Left cardiac atrium (tissue), 4 donors: ENCODE measurements at regions not wholly inside any gene's neighbourhood (a gene's known extent, or its start where the extent isn't known, plus 50 kb on each side); places are given as distances from the start of the nearest gene placed in this dataset.

ENCODE experiments used
- ATAC-seq, 2 donors: fragments of 200-7000 bp; cut with Tn5 transposase; one replicate each; pipeline ENCODE4 v1.9.1; 2020; ENCODE audit warnings: mild to moderate bottlenecking in 2 of 2, moderate library complexity in 2 of 2
- DNase-seq: peaks from one replicate; pipeline ENCODE4 v3.0.0-alpha.2; 2020
- intact Hi-C, 2 donors: fragments of 100-400 bp; cut with DNase I; formaldehyde crosslinking; loops; one replicate each; pipeline versions ENCODE4 v1.14.1 to v1.15.1; 2022 to 2023
- donor health status: DM: no; HTN: yes; CAD: no.
- donor health status: DM: no; HTN: yes; CAD: no; lungs with severe emphysema.
- donor health status: DM: yes; HTN: yes; CAD: no.
- donor health status: Dilated cardiomyopathy.

DNA sequence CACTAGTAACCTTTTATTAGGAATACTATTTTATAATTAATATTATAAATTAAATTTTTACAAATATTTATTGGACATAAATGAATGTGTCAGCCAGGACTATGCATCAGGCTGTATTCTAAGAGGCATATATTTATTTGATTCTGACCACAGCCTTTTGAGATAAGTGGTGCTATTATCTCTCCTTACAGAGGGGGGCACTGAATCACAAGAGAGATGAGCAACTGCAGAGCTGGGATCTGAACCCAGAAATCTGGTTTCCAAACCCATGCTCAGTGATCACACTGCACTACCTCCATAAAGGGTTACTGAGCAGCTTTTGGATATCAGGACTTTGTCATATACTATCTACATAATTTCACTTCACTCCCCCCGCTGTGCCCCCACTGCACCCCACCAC is 322.0 kb downstream of the TMA16 start:
- intact Hi-C loops, result no loop called here
- DNase-seq, result no peak
- no peak for ATAC-seq

DNA sequence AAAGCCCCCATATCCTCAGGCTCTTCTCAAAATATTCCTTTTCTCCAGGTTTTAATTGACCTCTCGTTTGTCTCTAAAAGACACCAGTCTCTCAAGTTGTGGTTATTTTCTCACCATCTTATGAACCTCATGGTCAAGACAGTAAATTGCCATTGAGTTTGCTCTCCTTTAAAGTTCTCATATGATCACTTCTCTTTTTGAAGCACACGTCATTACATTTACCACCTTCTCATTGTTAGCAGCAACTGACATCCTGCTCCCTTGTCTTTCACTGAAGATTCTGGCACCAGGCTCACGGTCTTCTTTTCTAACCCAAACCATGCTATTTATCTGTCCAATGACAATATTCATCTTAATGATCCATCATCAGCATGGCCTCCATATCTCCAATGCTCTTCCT is 324.2 kb downstream of the TMA16 start:
- ATAC-seq (no peak), DNase-seq (no peak)

DNA sequence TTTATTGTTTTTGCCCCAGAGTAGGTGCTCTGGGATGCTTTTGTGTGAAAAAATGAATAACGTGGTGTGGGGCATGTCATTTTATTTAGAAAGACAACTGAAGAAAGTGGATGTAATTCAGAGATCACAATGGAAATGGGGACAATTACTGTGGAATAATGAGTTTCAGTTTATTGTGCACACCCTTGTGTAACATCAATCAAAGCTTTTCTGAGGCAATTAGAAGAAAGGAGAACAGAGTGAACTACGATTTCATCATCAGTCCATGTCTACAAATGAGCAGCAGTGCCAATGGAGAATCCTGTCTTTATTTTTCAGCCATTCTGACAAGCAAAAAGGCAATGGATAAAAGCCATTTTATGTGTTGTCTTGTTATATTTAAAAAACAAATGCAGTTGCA is 339.2 kb downstream of the TMA16 start:
- DNase-seq, result no peak
- intact Hi-C loops, result no loop called here
- ATAC-seq, result no peak

More for the DNA sequence above, 324.2 kb downstream of the TMA16 start:
- intact Hi-C loops, result no loop called here

DNA sequence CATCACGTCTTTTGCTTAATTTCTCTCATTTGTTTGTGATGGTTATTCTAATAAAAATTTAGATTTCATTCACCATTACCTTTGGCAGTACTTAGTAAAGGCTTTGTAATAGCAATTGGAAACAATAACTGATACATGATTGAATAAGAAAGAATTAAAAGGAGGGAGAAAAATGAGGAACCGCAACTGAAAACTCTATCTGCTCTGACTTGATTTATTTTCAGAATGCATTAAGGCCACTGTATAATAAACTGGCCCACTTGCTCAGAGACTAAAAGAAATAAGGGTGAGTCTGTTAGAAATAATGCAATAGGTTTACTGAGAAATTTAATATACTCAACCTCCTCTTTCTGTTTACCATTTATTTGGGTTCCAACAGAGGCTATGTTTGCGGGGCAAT is 351.5 kb downstream of the TMA16 start:
- intact Hi-C loops, result no loop called here
- no peak for ATAC-seq
- DNase-seq, result no peak

DNA sequence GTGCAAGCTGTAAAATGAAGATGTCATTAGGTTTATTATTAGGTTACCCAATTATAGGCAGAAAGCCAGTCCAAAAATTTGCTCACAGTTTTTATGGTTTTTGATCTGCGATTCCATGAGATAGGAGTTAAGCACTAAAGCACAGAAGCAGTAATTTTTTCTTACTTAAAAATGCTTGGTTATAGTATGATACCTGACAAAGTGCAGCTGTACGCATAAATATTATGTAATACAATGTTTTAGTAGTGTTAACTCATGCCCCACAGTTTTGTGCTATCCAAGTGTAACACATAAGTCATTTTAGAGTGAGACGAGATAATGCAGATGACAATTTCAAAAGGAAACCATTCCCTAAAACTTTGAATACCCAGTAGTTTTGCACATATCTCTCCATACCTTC is 357.8 kb downstream of the TMA16 start:
- intact Hi-C loops, result no loop called here
- DNase-seq (no peak), ATAC-seq (no peak)

DNA sequence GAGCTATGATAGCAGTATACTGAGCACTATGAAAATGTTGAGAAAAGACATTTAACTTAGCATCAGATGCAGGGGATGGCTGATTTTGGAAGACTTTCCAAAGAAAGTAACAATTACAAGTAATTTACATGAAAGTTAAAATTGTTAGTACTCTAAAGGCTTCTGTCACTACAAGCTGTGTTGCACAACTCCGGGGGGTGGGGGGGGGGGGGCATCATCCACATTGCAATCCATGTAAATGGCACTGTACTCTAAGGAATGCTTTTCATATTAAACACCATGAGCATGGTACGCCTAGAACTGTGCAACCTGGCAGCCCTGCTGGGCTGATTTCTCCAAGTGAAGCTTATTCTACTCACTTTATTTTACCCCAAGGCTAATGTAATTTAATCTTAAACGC is 363.4 kb downstream of the TMA16 start:
- DNase-seq (no peak), ATAC-seq (no peak)
- intact Hi-C loops, result no loop called here

DNA sequence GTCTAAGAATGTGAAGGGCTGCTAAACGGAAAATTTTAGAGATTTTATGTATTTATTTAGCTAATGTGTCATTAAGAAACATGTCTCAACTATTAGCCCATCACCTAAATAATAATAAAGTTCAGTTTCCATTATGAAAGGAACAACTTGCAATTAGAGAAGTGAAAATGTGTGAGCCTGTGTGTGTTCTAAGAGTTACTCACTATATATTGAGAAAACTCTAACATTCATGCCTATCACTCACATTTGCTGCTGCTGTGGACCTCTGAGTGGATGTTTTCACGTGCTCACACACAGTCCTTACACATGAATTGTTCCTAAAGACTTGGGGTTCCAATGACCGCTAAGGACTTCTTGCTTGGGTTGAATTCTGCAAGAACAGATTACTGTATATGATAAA is 364.0 kb downstream of the TMA16 start:
- DNase-seq (no peak), ATAC-seq (no peak)
- intact Hi-C loops, result no loop called here

DNA sequence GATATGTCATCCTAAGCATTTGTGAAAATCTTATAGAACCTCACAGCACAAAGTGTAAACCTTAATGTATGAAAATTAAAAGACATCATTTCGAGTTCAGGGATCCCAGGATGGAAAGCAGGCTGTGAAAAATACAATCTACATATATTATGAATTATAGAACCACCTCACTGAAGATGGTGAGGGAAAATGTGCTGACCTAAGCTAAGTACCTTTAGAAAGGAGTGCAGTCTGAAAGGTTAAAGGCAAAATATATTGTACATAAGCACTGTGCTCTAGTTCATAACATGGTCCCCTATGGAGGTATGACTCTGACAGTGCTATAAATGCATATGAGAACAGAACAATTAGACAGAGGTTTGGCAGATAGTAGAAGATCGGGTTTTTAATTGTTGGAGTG is 368.6 kb downstream of the TMA16 start:
- intact Hi-C loops, result no loop called here
- ATAC-seq, result no peak

DNA sequence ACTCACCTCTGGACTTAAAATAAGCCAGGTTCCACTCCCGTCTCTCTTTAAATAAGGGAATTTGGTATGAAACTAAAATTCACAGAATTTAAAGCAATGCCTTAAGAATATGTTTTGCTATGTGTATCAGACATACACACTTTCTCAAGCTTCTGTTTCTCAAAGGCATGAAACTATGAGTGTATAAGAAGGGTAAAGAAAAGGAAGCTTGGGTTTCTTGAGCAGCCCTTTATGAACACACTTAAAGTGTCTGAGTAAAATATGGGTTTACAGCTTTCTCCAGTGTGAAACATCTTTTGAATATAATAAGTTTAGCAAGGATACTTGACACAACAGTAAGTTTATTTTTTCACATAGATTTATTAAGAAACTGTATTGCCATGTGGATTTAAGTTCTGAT is 370.5 kb downstream of the TMA16 start:
- no peak for DNase-seq
- no peak for ATAC-seq
- intact Hi-C loops, result no loop called here

More for the DNA sequence above, 368.6 kb downstream of the TMA16 start:
- DNase-seq, result no peak

DNA sequence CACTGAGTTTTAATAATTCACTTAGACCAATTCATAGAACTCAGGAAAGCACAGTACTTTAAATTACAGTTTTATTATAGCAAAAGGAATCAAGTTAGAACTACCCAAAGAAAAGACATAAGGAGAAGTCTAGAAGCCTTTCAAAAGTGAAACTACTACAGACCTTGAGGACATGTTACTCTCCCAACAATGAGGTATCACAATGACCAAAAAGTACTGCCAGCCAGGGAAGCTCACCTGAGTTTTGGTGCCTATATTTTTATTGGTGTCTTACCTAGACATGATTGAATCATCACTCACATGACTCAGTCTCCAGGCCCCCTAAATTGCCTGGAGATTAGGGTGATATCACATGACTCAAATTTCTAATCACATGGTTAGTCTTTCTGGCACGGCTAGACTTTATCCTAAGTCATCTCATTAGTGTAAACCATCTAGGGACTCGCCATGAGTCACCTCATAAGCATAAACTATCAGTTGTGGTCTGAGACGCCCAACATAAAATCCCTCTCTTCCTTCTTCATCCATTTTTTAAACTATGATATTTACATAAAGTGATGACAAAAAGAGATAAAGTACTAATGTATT is 372.3 kb downstream of the TMA16 start:
- no peak for ATAC-seq
- intact Hi-C loops, result no loop called here
- no peak for DNase-seq

DNA sequence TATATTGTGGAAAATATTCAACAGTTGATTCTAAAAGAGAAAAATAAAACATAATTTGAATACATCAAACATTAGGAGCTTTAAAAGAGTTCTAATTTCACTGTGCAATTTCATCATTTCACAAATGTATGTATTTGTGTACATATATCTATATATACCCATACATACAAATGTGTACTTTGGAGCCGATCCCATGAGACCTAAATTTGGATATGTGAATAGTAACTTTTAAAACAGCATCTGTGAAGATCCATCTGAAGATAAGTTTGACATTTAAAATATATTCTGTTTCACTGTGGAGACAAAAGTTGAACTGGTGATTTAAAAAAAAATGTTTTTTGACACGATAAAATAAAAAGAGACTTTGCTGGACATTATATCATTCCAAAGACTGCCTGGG is 374.0 kb downstream of the TMA16 start:
- intact Hi-C loops, result no loop called here
- ATAC-seq (no peak), DNase-seq (no peak)

DNA sequence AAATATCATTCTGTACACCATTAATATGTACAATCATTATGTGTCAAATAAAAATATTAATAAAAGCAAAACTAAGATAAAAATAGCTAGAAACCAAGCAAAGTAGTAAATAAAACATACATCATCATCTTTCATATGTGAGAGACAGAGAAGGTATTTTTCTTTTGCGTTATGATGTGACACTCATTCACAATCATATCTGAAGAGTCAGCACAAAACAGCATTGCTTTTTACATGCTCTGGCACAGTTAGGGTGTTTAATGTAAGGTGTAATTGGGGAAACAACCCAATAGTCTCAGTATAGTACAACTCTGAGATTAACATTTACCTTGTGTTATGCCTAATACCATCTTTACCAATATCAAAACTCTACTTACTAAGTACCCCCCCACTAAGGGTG is 376.6 kb downstream of the TMA16 start:
- DNase-seq (no peak), ATAC-seq (no peak)
- intact Hi-C loops, result no loop called here

DNA sequence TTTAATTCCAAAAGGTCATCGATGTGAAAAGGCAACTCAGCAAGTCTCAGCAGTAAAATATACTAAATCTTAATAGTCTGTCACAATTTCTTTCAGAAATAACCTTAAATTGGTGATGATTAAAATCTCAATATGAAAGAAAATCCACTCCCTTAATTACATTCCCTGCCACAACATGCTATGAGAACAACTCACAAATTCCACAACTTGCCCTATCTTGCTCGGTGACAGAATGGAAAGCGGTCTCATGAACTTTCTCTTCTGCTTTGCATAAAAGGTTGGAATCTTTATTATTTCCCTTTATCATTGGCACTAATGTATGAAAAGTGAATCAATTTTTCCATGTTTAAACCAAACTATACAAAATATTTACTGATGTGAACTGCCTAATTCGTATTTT is 380.8 kb downstream of the TMA16 start:
- DNase-seq (no peak), ATAC-seq (no peak)
- intact Hi-C loops, result no loop called here

DNA sequence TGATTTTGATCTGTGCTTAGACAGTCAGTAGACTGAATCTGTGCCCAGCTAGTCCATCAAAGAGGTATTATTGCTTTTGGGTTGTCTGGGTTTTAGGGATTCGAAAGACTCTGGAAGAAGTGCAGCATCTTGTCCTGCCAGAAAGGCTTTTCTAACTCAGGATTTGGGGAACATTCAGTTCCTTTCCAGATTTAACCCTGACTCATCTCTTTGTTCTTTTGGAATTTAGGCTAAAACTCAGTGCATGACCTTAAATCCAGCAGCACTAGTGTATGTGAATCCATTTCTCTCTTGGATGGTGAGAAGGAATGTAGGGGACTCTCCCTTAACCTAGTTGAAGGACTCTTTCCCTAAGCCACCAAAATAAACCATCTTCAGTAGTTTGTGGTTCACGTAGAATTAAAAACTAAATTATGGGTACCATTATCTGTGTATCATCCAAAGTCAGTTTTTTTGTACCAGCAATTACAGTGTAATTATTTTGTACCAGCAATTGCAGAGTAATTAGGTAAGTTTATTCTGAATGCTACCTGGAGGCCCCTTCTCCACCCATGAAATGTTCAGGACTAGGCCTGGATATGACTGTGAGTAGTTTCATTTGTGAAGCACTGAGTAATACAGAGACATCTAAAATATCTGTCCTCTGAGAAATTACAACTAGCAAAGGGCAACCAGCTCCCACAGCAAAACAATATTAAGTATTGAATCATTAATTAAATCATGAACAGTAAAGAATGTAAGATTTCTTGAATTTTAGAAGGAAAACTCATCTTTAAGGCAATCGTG is 384.0 kb downstream of the TMA16 start:
- DNase-seq (no peak), ATAC-seq (no peak)
- intact Hi-C loops, result no loop called here

DNA sequence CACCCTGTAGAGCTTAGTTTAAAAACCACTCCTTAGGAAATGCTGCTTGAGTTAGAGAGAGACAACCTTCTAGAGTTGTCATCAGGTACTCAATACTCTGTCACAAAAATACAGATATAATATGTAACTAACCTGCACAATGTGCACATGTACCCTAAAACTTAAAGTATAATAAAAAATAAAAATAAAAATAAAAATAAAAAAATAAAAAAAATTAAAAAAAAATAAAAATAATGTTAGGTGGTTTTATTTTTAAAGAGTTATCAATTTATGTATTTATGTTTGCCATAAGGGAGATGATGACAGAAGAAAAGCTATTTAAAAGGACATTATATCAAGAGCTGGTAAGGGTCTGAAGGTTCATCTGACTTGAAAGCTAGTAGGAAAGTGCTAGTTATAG is 397.9 kb downstream of the TMA16 start:
- ATAC-seq (no peak), DNase-seq (no peak)
- intact Hi-C loops, result no loop called here

DNA sequence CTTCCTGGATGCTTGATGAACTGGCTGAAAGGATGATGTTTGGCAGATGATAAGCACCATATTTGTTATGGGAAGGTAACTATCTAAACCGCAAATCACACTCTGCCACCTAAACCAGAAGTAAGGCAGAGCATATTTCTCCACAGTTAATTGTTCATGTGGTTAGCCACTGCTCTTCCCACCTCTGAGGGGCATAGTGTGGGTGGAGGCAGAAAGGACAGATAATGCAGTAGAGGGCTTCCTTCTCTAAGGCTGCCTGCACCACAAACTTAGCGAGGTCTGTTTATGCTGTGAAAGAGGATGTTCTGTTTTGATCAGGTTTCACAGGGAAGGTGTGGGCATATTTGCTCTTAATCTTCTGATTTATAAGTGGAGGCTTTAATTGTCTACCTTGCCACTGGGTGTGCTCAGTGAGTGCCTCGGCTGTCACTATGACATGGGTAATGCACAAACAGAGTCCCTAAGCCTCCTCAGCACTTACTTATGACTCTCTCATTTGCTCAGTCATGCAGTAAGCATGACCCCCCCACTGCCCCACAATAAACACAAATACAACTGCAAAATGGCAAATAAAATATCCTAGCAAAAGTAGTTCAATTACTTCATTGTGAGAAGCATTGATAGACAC is 401.0 kb downstream of the TMA16 start:
- intact Hi-C loops, result no loop called here
- no peak for DNase-seq

DNA sequence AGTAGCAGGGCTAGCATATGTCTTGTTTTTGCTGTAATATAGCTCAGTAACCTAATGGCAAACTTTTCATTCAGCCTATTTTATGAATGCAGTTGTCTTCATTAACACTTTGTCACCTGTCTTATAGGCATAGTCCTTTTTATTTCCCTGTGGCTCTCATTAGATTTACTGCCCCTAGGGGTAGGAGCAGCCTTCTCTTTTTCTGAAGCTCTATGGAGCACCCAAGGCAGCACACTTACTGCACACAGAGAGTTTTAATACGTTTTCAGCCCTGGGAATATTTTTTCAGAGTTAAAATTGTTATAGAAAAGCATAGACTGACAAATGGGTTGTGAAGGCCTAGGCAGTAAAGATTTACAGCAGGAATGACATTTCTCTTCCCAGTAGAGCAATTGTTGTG is 406.8 kb downstream of the TMA16 start:
- ATAC-seq (no peak), DNase-seq (no peak)
- intact Hi-C loops, result no loop called here

More for the DNA sequence above, 401.0 kb downstream of the TMA16 start:
- ATAC-seq, result no peak

DNA sequence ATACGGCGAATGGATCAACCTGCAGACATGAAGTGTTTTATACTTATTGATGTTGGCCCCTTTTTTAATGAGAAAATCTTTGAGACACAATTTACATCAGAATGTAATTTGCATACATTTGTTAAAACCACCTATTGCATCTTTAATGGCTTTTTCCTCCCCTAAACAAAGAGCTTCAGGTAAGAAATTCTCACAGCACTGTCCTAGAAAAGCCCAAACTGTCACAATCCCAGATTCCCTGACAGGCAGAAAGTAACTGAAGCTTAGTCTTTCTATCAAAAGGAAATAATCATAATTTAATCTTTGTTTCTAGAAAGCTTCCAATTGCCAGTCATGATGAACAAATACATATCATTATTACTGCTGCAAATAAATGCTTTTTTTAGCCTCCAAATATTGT is 407.9 kb downstream of the TMA16 start:
- intact Hi-C loops, result no loop called here
- ATAC-seq, result no peak
- no peak for DNase-seq

DNA sequence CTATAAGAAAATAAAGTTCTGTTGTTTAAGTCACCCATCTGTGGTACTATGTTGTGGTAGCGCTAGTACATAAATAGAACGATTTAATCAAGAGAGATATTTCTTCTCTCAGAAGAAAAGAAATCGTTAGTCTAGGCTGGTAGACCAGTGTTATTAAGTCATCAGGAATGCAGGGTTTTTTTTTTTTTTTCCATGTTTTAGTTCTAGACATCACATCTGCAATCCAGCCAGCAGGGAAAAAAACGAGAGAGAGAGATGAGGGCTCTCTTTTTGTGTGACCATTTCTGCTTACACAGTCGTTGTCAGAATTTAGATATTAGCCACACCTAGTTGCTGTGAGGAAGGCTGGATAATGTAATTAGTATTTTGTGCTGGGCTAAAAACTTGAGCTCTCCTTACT is 417.4 kb downstream of the TMA16 start:
- DNase-seq (no peak), ATAC-seq (no peak)
- intact Hi-C loops, result no loop called here

DNA sequence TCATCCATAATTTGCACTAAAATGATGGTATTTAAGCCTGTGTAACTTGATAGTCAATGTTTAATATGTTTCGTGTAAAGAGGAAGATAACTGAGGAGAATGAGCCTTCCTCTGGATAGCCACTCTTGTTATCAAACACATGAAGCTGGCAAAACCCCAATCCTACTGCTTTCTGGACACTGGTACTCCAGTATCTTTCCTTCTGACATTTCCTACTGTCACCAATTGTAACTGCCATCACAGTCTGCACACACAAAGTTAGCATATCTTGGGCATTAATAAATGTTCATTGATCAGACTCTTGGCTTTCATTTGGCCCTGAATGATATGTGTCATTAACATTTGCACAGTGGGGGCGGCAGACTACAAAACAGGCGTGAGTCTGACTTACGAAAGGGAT is 419.1 kb downstream of the TMA16 start:
- intact Hi-C loops, result no loop called here
- ATAC-seq (no peak), DNase-seq (no peak)

DNA sequence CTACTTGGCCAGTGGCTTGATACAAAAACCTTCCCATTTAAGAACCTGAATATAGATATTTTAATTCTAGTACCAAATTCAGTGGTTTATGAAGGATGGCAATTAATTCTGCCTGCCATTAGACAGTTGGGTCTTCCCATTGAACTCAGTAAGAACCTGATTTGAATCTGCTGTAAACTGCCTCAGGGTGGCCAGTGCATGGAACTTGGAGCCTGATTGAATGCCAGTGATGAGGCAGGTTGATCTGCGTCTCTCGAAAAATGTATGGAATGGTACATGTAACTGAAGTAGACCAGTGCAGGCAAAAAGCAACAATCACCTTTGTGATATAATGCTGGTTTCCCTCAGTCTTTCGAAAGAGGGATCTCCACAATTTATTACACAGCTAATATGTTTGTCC is 421.4 kb downstream of the TMA16 start:
- no peak for DNase-seq
- ATAC-seq, result no peak
- intact Hi-C loops, result no loop called here
